ENCODE measurements at regions not wholly inside any gene's neighbourhood (a gene's known extent, or its start where the extent isn't known, plus 50 kb on each side); places are given as distances from the start of the nearest gene placed in this dataset.
"Not testable (repeated sequence)": the region's sequence is repeated elsewhere in the genome, so short reads cannot be mapped to it uniquely, and the experiment has no call there.

GRCh38 chr16:32884556-32884955, 208.6 kb upstream of the TP53TG3 start:
- H3K27me3 ChIP-seq (ENCODE audit: control insufficient read depth, insufficient read depth); H3K27ac ChIP-seq (ENCODE audit: low read length); H3K4me1 ChIP-seq (ENCODE audit: control insufficient read depth, insufficient read depth, low read length); H3K9me3 ChIP-seq (ENCODE audit: control insufficient read depth, low read length); intact Hi-C loops (cut with DNase I); H3K4me3 ChIP-seq (ENCODE audit: low read length); ATAC-seq: not testable (repeated sequence)
- peak in 2 of 3 donors; percentile 18 to 37 for DNase-seq
- WGBS: 80% methylated on average over 8 of the region's 22 CpGs

- H3K9me3 ChIP-seq (ENCODE audit: control insufficient read depth, low read length); H3K4me1 ChIP-seq (ENCODE audit: control insufficient read depth, insufficient read depth, low read length); H3K4me3 ChIP-seq (ENCODE audit: low read length); H3K27me3 ChIP-seq (ENCODE audit: control insufficient read depth, insufficient read depth); H3K27ac ChIP-seq (ENCODE audit: low read length); intact Hi-C loops (cut with DNase I): not testable (repeated sequence)
- DNase-seq (peak in 2 of 3 donors; percentile 20 to 51), ATAC-seq (peak; percentile 66 to 89)
- WGBS: 65% methylated on average over 6 of the region's 10 CpGs
Measured at GRCh38 chr16:32882328-32882857, 206.4 kb upstream of the TP53TG3 start.

- intact Hi-C loops (cut with DNase I): not testable (repeated sequence)
- ATAC-seq: peak in 1 of 2 donors; percentile 50
- WGBS: 59% methylated on average over 2 of the region's 3 CpGs
Measured at GRCh38 chr16:32881631-32882030, 205.7 kb upstream of the TP53TG3 start.

GRCh38 chr16:32880009-32880408, 204.0 kb upstream of the TP53TG3 start:
- H3K27me3 ChIP-seq (ENCODE audit: control insufficient read depth, insufficient read depth); H3K4me3 ChIP-seq (ENCODE audit: low read length); intact Hi-C loops (cut with DNase I); DNase-seq; H3K27ac ChIP-seq (ENCODE audit: low read length); H3K4me1 ChIP-seq (ENCODE audit: control insufficient read depth, insufficient read depth, low read length); H3K9me3 ChIP-seq (ENCODE audit: control insufficient read depth, low read length); ATAC-seq: not testable (repeated sequence)
- 89% methylated on average over 8 of the region's 10 CpGs for WGBS

More at GRCh38 chr16:32881631-32882030, 205.7 kb upstream of the TP53TG3 start:
- not testable (repeated sequence) for H3K4me1 ChIP-seq (ENCODE audit: control insufficient read depth, insufficient read depth, low read length); H3K4me3 ChIP-seq (ENCODE audit: low read length); H3K27me3 ChIP-seq (ENCODE audit: control insufficient read depth, insufficient read depth); H3K9me3 ChIP-seq (ENCODE audit: control insufficient read depth, low read length); H3K27ac ChIP-seq (ENCODE audit: low read length)
- peak in 2 of 3 donors; percentile 18 to 35 for DNase-seq

DNA sequence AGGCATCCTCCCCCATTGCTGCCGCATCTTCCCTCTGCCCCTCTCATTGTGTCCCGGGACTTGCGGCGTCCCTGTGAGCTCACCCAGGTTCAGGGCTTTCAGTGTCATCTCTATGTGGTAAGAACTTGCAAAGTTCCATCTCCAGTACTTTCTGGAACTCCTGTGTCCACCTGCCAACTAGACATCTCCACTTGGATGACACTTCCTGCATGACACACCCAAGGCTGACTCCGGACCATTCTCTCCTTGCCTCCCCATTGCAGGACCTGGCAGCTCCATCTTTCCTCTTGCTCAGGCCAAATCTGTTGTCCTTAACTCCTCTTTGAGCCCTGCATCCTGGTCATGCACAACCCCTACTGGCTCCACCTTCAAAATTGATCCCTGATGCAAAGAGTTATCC, 200.8 kb upstream of the TP53TG3 start:
- ATAC-seq: not testable (repeated sequence)

GRCh38 chr16:32873783-32874182, 197.8 kb upstream of the TP53TG3 start:
- H3K4me1 ChIP-seq (ENCODE audit: control insufficient read depth, insufficient read depth, low read length); H3K27me3 ChIP-seq (ENCODE audit: control insufficient read depth, insufficient read depth); intact Hi-C loops (cut with DNase I); H3K4me3 ChIP-seq (ENCODE audit: low read length); DNase-seq; H3K9me3 ChIP-seq (ENCODE audit: control insufficient read depth, low read length); H3K27ac ChIP-seq (ENCODE audit: low read length): not testable (repeated sequence)
- ATAC-seq: peak; percentile 34 to 44
- no CpG with 5 or more reads among the region's 10 CpGs for WGBS

More for the DNA sequence above, 200.8 kb upstream of the TP53TG3 start:
- no CpG with 5 or more reads among the region's 5 CpGs for WGBS
- H3K4me3 ChIP-seq (ENCODE audit: low read length); H3K4me1 ChIP-seq (ENCODE audit: control insufficient read depth, insufficient read depth, low read length); DNase-seq; intact Hi-C loops (cut with DNase I); H3K27ac ChIP-seq (ENCODE audit: low read length); H3K9me3 ChIP-seq (ENCODE audit: control insufficient read depth, low read length); H3K27me3 ChIP-seq (ENCODE audit: control insufficient read depth, insufficient read depth): not testable (repeated sequence)

GRCh38 chr16:32873120-32873519, 197.2 kb upstream of the TP53TG3 start:
- H3K4me3 ChIP-seq (ENCODE audit: low read length); H3K9me3 ChIP-seq (ENCODE audit: control insufficient read depth, low read length); DNase-seq; H3K27ac ChIP-seq (ENCODE audit: low read length); ATAC-seq; H3K27me3 ChIP-seq (ENCODE audit: control insufficient read depth, insufficient read depth); H3K4me1 ChIP-seq (ENCODE audit: control insufficient read depth, insufficient read depth, low read length); intact Hi-C loops (cut with DNase I): not testable (repeated sequence)
- WGBS: no CpG with 5 or more reads among the region's 8 CpGs

DNA sequence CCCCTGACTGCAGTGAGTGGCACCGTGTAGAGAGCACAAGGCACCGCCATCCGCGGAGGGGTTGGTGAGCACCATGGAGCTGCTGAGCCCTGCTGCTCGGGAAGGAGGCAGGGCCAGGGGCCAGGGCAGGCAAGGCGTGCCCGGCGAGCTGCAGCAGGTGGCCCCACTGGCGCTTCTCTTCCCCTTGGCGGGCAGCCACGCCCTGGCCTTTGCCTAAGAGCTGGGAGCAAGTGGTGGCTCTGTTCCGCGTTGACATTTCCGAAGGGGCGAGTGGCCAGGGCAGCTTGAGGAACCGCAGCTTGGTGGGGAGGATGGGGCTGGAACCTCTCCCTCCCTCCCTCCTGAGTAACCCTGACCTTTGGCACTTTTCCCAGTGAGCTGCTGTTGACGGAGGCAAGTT, 194.7 kb upstream of the TP53TG3 start:
- H3K27me3 ChIP-seq (ENCODE audit: control insufficient read depth, insufficient read depth); H3K4me3 ChIP-seq (ENCODE audit: low read length); DNase-seq; H3K4me1 ChIP-seq (ENCODE audit: control insufficient read depth, insufficient read depth, low read length); ATAC-seq; intact Hi-C loops (cut with DNase I); H3K9me3 ChIP-seq (ENCODE audit: control insufficient read depth, low read length); H3K27ac ChIP-seq (ENCODE audit: low read length): not testable (repeated sequence)
- WGBS: no CpG with 5 or more reads among the region's 17 CpGs

DNA sequence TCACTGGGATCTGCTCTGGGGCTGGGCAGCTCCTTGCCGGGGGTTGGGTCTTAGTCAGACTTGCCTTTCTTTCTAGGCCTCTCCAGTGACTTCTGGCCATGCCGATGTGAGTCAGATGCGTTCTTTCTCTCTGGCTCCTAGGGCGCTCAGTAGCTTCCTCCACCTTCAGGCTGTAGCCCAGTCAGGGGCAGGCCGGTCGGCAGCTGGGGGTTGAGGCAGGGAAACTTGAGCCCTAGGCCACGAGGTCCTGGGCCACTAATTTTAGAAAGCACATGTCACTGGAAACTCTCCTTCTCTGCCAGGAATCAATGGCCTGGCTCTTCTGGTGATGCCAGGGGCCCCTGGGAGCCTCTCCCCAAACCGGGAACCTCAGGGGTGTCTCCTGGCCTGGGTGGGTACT, 192.4 kb upstream of the TP53TG3 start:
- WGBS: 65% methylated on average over 5 of the region's 8 CpGs
- DNase-seq; intact Hi-C loops (cut with DNase I); H3K4me1 ChIP-seq (ENCODE audit: control insufficient read depth, insufficient read depth, low read length); H3K4me3 ChIP-seq (ENCODE audit: low read length); H3K27ac ChIP-seq (ENCODE audit: low read length); ATAC-seq; H3K27me3 ChIP-seq (ENCODE audit: control insufficient read depth, insufficient read depth); H3K9me3 ChIP-seq (ENCODE audit: control insufficient read depth, low read length): not testable (repeated sequence)

DNA sequence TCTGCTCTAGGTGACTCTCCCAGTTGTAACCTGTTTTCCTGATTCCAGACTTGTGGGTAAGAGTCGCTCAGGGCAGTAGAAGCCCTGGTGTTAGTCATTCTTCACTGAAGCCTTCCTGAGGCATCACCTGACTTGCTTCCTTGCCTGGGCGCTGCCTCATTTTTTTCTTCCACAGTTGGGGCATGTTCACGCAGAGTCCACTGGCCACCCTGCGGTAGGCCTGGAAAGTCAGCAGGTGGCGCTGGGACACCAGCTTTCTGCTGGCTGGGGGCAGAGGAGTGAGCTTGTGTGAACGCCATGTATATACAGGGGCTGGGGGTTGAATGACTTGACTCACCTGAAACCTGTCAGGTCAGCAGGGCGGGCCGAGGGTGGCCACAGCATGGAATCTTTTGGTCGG, 189.3 kb upstream of the TP53TG3 start:
- H3K4me1 ChIP-seq (ENCODE audit: control insufficient read depth, insufficient read depth, low read length); DNase-seq; intact Hi-C loops (cut with DNase I); H3K4me3 ChIP-seq (ENCODE audit: low read length); H3K27me3 ChIP-seq (ENCODE audit: control insufficient read depth, insufficient read depth); ATAC-seq; H3K9me3 ChIP-seq (ENCODE audit: control insufficient read depth, low read length); H3K27ac ChIP-seq (ENCODE audit: low read length): not testable (repeated sequence)
- WGBS: no CpG with 5 or more reads among the region's 9 CpGs

DNA sequence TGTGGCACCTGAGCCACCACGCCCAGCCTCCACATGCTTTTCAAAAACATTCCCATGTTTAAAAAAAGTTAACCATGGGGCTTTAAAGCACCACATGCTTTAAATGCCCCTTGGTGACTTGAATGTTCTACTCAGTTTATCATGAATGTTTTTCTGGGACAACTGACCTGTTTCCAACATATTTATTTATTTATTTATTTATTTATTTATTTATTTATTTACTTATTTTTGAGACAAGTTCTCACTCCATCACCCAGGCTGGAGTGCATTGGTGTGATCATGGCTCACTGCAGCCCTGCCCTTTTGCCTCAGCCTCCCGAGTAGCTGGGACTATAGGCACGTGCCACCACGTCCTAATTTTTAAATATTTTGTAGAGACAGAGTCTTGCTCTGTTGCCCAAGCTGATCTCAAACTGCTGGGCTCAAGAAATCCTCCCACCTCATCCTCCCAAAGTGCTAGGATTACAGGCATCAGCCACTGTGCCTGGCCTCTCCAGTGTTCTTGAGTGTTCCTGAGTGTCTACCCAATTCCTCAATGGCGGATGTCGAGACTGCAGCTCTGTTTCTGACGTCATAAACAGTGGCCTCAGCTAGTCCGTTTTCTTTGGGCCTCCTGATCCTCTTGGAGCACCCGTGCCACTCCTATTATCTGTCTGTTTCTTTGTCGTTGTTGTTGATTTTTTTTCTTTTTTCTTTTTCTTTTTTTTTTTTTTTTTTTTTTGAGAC, 185.7 kb upstream of the TP53TG3 start:
- H3K27me3 ChIP-seq (ENCODE audit: control insufficient read depth, insufficient read depth); ATAC-seq; H3K4me1 ChIP-seq (ENCODE audit: control insufficient read depth, insufficient read depth, low read length); H3K4me3 ChIP-seq (ENCODE audit: low read length); intact Hi-C loops (cut with DNase I); H3K27ac ChIP-seq (ENCODE audit: low read length); H3K9me3 ChIP-seq (ENCODE audit: control insufficient read depth, low read length); DNase-seq: not testable (repeated sequence)
- WGBS: 76% methylated on average over 7 of the region's 10 CpGs
